HG03045 (cell line): ENCODE measurements at regions not wholly inside any gene's neighbourhood (a gene's known extent, or its start where the extent isn't known, plus 50 kb on each side); places are given as distances from the start of the nearest gene placed in this dataset.

Experiments
- ATAC-seq: cut with Tn5 transposase; IDR thresholded peaks from one replicate; pipeline ENCODE4 v1.9.1; 2021; ENCODE audit warnings: mild to moderate bottlenecking, moderate library complexity; ENCODE audit not compliant: unreplicated experiment

DNA sequence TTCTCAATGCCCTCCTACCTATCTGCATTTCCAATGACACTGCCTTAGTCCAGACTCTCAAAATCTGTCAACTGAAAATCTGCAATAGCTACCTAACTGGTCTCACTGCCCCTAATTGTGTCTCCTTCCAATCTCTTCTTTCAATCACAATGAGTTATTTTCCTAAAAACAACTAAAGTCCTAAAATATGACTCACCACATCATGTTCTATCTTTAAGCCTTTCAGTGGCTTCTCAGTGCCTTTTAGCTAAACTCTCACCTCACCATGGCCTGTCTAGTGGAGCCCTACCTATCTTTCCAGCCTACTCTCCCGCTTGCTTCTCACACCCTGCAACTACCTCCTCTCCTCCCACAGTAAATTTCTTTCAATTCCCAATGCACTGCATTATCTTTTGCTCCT lies 220.9 kb upstream of the PKDCC start:
- no peak for ATAC-seq

DNA sequence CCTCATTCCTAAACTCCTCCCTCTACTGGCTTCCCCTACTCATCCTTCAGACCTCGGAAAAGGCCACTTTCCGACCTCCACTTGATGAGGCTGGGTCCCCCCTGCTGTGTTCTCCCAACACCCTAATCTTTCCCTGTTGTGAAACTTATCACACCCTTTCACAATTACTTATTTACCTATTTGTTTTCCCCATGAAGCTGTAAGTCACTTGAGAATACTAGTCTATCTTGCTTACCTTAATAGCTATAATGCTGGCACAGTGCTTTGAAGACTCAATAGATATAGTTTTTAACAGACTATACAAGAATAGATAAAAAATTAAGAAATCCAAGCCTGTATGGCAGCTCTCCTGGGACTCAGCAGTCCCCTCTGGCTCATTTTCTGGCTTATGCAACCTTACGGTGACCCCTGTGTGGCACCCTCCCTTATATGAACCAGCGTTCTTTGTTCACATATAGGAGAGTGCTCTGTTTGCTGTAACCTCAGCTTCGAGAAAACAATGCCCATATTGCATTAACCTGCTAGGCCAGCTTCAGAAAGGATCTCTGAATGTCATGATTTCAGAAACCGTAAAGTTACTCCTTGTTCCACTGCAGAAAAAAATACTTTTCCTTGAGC lies 220.4 kb upstream of the PKDCC start:
- ATAC-seq = no peak

DNA sequence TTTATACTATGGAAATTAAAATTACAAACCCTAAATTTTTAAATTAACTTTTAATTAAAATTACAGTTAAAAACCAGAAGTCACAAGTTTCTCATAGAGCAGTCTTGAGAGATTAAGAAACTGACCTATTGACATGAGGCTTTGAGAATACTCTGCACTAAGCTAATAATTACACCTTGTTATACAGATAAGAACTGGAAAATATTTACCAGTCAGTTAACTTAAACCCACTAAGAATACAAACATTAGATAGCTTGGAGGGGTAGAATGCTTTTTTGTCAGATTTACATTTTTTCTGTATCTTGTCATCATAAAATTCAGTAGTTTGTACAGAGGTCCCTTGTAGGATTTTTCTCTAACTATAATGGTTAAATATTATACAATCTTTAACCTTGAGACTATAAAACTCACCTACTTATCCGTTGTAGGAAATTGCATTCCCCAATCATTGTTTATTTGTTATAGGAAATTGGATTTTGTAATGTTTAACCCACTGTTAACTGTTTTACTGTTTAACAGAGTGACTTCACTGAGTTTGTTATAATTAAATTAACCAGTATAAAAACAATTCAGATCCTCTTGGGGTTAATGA lies 219.7 kb upstream of the PKDCC start:
- ATAC-seq = no peak

DNA sequence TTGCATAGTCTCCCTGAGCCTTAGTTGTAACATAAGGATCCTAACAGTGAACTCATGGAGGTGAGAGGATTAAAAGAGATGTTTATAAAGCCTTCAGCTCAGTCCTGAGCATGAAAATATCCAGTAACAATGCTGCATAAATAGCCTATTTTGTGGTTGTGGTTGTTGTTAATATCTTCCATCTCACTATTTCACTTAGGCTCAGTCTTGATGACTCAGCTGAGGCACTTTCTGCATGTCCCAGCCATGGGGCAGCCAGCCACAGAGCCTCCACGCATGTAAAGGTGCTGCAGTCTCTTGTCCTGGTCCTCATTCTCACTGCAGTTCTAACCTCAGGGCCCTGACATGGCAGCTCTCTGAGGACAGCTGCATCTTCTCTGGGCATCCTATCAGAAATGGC lies 218.8 kb upstream of the PKDCC start:
- ATAC-seq = no peak

DNA sequence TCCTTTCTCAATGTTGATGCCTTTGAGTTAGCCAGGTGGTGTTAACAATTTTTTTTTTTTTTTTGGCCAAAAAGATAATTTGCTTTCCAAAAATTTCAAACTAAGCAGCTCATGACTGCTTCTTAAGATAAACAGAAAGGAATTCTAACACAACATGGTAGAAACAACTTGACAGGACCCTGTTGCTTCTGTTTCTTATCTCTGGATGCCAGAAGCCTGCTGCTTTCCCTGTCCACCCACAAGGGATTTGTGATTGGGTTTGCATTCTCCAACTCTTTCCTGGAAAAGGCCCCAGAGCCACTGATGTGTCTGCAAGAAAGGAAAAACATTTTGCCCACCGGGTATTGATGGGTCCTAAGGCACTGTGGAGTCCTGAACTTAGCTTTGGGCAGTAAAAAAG lies 217.2 kb upstream of the PKDCC start:
- no peak for ATAC-seq

DNA sequence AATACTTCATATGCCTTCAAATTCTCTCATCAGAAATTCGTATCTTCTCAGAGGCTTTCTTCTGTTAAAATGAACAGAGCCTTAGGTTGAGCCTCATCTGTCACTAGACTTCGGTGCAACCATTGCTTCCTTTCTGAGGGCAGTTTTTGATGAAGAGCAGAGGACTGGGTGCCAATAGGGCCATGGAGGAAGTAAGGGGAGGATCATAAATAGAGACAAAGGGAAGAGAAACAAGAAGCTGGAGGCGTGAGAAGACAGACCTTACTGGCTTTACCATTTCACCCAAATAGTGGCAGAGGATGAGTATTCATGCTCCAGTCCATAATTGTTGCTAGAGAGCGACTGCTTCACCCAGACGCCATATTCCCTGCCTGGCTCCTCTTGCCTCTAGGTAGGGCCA lies 215.6 kb upstream of the PKDCC start:
- no peak for ATAC-seq

DNA sequence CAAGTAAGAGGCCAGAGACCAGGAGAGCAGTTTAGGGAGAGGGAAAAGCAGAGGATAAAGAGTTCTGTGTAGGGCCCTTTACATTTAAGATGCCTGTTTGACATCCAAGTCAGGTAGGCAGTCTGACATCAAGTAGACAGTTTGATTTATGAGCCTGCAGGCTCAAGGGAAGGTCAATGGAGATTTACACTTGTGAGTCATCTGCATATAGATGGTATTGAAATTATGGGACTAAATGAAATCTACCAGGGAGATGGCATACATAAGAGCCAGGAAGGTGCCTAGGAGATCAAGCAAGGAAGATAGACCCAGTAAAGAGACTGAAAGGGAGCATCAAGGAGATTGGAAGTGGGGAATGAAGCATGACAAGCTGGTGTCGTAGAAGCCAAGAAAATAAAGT lies 212.4 kb upstream of the PKDCC start:
- ATAC-seq = no peak

DNA sequence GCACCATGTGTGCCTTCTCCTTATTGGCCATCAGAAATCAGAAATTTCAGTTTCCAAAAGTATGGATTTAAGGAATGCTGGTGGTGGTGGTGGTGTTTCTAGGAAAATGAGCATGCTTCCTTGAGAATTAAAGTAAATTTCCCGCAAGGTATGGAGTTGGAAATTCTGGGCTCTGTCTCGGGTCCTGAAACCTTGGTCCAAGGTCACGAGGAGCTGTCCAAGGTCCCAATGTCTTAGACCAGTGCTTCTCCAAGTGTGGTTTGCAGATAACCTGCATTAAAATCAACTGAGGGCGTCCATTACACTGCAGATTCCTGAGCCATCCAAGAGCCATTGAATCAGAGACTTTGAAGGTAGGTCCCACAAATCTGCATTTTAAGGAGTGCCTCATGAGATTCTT lies 210.9 kb upstream of the PKDCC start:
- no peak for ATAC-seq

DNA sequence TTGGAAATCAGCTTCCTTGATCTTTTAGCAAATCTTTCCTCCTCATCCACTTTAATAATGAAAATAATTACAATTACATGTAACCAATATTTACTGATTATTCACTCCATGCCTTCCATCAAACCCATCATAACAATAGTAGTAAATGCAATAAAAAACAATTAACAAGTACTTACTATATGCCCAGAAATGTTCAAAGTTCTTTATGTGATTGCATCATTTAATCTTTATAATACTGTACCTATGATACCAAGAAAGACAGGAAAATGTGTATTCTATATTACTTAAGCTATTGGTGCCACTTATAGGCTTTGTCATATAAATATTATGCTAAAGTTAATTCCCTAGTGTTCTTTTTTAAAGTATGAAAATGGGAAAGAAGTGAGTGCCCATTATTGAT lies 210.2 kb upstream of the PKDCC start:
- ATAC-seq = no peak

DNA sequence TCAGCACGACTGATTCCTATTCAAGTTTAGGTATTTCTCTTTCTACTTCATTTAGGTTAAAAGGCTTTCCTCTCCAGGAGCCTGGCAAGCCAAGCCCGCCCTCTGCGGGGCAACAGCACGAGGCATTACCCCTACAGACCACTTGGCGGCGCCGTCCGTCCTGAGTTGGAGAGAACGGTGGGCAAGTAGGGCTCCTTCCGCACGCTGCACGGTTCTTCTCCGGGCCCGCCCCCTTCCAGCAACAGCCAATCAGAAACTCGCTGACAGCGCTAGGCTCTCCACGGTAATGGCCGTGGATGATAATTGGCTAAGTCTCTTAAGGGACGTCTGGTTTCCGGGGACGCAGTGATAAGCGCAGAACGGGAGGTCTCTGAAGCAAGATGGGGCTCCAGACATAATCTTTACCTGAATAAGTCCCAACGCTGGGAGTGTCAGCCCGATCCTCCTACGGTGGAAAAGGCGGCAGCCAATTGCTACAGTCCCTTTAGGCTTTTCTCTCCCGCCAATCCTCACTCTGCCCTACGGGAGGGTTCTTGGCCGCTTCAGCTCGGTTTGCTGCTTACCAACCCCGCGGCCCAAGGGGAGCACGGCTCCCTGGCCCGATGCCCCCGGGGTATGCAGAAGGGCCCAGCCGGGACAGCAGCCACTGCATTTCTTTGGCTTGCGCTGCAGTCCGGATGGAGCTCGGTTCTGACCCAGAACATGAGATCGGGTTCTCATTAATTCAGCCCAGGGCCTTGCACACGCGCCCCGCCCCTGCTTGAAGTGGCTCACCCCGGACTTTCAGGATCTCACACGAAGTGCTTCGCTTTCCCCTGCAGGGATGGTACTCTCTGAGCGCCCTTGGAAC lies 206.9 kb upstream of the PKDCC start:
- ATAC-seq = peak; percentile 100

DNA sequence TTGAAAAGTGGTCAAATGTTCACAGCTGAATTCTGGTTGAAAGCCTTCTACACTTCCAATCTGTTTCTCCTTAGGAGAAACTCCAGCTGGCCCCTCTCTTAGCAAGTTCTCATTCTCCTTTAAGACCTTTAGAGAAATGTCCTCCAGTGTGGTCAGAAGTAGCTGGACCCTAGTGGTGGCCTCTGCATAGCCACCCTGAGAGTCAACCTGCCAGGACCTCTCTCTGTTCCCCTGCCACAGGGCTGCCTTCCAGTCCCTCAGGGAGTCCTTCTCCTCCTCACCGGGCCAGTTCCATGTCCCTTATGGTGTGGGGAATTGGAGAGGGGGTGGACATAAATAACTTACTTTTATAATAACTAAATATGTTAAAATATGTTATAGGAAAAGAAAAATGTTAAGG lies 200.9 kb upstream of the PKDCC start:
- no peak for ATAC-seq

DNA sequence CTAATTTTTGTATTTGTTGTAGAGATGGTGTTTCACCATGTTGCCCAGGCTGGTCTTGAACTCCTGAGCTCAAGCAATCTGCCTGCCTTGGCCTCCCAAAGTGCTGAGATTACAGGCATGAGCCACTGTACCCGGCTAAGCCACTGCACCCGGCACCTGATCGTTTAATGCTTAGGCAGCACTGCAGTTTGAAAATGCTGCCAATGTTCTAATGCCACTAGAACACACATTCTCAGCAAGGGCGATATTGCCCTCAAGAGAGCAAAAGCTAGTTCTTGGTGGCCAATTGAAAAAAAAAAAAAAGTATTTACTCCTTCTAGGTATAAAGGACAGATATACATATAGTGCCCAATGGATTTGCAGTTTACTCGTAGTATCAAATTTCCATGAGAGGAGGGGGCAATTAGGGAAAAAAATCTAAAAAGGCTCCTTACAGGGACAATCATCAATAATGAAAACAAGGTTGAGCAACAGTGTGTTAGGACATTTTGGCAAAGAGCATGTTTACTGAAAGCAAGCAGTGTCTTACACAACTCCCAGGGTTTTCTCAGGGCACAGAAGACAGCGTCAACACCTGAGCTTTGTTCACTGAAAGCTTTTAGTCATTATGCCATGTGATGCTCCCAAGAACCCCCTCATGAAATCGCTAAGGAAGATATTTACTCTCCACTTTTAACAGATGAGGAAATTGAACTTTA lies 199.9 kb upstream of the PKDCC start:
- no peak for ATAC-seq

DNA sequence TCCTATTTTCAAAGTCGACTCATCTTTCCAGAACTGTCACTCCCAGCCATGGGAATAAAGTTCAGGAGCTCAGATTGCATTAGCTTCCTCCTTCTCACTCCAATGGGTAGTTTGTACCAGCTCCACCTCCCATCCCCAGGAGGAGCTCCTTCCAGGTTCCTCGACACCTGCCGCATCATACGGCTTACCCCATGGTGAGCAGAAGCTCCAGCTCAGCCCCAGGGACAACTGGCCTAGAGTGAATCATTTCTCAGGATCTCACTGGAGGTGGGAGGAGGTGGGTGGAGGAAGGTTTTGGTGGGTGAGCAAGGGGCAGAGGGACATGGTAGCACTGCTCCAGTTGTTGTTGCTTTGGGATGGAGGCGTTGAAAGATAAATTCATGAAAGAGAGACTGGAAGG lies 196.3 kb upstream of the PKDCC start:
- ATAC-seq = no peak

DNA sequence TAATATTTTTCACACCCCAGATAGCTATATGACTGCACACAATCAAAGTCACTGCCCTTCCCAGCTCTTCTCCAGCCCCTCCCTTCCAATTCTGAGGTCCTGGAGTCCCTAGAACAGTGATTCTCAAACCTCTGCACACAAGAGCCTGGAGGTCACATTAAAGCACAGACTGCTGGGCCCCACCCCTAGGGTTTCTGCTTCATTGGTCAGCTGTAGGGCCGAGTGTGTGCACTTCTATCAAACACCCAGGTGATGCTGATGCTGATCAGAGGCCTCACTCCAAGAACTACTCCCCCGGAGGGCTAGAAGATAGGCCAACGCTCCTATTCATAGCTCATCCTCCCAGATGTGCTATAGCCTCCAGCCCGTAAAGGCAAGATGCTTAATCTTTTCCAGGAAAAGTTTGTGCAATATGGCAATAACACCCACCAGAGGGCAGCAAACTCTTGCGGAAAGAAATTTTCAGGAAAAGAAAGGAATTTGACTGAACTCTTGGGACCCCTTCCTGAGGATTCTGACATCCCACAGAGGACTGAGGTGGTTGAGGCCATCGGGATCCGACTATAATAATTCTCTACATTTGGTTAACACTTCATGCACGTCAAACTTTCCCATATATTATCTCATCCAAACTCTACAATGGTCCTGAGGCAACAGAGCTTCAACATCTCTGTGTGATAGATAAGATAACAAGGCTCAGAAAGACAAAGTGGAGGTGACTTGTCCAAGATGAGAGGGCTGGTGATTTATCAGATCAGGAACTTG lies 194.2 kb upstream of the PKDCC start:
- no peak for ATAC-seq

DNA sequence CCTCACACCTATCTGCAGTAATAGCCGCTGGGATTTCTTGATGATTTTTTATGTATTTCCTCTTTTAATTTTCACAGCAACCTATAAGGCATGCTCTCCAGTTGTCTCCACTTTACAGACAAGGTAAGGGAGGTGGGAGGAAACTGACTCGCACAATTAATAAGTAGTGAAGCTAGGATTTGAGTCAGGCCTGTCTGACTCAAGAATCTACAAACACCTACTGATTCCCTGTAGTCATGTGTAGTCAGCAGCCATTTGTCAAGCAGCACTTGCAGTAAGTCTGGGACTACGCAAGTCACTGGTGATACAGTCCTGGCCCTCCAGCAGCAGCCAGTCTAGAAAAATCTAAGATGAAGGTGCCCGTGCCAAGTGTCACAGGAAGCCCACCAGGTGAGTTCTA lies 193.6 kb upstream of the PKDCC start:
- ATAC-seq = no peak

DNA sequence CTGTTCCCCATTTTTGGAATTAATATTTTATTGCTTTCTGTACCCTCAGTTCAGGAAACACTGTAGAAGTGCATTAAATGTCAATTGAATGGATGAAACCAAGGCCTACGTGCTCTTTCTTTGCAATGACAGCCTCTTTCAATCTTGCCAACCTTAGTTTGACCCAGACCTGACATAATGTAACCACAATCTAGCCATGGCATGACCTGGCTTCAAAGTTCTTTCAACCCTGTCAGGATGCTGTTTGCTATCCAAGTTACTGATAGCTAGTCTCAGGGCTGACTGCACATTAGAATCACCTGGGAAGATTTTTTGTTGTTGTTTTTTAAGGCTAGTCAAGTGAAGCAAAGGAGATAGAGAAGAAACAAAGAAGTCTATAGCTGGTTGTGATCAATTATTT lies 190.9 kb upstream of the PKDCC start:
- no peak for ATAC-seq

DNA sequence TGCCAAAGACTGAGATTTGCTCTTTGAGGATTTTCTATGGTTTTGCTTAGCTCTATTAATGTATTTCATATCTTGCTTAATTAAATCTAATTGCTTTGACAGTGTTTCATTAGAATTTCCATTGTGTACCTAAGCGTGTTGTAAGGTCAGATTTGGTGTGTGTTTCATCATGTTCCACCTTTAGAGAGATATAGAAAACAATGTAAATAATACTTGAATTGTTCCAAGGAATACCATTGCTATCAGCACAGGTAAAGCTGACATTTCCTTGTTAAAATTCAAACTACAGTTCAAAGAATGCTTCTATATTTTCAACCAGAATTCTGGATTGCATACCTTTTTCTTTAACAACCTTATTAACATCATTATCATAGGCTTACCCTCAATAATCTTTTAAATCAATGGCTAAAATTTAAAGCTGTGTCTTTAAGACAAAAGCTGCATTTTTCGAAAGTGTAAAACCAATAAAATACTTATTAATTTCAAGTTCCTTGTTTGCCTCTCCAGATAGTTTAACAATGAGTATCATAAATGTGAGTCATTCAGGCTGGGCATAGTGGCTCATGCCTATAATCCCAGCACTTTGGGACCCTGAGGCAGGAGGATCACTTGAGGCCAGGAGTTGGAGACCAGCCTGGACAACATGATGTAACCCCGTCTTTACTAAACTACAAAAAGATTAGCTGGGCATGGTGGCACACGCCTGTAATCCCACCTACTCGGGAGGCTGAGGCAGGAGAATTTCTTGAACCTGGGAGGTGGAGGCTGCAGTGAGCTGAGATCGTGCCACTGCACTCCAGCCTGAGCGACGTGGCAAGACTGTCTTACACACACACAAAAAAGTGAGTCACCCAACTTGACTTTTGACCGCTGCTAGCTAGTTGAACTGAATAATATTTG lies 188.0 kb upstream of the PKDCC start:
- no peak for ATAC-seq

DNA sequence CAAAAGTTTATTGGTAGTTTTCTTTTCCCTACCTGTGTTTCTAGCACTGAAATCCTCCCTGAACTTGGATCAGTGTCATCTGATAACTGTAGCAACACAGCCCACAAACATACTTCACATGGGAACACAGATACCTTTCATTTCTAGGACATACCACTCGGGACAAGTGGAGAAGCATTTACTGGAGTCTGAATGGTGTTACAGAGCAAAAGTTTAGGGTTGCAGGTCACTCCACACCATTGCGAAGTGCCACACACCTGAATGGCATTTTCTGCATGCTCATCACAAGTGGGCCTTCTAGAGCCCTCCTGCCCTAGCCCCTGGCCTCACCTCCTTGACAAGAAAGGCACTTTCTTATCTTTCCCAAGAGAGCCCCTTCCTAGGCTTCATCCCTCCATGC lies 184.8 kb upstream of the PKDCC start:
- ATAC-seq = no peak

DNA sequence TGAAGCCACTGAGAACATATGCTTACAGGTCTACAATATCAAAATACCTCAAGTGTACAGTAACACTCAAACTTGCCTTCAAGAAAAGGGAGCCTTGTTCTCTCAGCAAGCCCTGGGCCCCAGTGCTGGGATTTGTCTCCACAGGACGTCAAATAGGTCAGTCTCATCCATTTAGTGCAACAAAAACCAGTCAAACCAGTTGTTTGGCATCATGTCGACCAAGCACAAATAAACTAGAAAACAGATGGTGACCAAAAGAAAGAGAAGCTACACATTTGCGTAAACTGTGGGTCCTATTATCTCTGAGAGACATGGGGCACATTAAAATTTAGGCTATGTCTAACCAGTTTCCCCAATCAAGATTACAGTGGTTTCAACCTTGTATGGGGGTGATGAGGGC lies 182.6 kb upstream of the PKDCC start:
- ATAC-seq = no peak

DNA sequence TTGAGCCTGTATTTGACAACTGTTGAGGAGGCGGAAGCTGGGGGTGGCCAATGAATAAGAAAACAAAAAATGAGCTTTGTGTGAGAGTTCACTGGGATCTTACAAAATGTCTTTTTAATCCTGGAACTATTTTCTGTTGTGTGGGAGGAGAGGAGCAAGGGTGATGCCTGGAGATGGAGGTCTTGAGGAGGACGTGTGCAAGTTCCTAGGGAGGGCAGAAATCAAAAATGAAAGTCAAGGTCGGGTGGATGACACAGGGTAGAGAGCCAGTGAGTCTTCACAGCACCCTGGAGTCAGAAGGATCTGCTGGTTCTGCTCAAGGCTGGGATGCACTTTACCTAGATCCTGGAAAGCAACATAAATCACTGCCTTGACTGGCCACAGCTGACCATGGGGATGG lies 180.3 kb upstream of the PKDCC start:
- no peak for ATAC-seq
